GM19438 (cell line): ENCODE measurements at regions not wholly inside any gene's neighbourhood (a gene's known extent, or its start where the extent isn't known, plus 50 kb on each side); places are given as distances from the start of the nearest gene placed in this dataset.

ENCODE experiments used
- ATAC-seq: cut with Tn5 transposase; IDR thresholded peaks from one replicate; pipeline ENCODE4 v1.9.1; 2021; ENCODE audit warnings: low read depth; ENCODE audit not compliant: unreplicated experiment

DNA sequence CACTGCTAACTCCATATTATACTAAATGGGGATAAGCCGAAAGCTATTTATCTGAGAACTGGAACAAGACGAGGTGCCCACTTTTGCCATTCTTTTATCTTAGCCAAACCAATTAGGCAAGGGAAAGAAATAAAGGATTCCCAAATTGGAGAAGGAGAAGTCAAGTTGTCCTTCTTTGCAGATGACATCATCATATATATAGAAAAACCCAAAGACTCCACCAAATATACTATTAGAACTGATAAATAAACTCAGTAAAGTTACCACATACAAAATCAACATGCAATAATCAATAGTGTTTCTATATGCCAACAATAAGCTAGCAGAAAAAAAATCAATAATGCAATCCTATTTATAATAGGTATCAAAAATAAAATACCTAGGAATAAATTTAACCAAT, 570.3 kb upstream of the EPHA7 start:
- ATAC-seq: no peak

DNA sequence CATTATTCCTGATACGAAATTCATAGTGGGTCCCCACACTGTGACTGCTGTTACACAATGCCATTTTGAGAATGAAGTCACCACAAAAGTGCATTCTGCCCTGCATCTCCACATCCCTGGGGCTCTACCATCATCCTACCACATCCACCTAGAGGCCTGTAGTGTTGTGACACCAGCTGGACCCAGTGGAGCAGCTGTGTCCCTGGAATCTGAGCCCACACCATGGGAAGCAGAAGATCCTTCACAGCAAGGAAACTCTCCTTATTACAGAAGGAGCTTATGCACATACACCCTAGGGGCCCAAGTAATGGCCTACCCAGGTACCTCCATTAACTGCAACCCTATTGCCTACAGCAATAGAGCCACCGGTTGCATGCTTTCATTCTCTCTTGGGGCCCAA, 566.6 kb upstream of the EPHA7 start:
- ATAC-seq: no peak

DNA sequence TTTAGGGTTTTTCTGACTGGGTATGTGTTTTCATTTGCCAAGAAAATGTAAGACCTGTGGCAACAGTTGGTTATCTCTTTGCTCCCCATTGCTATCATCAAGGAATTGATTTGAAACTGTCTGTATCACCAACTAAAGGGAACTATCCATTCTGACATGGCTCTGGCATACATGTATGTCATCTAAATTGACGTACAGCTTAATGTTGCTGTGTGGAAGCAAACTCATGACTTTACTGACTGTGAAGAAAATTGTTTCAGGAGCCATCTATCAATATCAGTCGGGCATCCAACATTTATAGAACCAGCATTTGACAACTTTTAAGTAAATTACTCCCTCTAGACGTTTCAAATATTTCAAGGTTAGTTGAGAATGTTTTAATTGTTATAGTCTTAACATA, 555.8 kb upstream of the EPHA7 start:
- no peak for ATAC-seq

DNA sequence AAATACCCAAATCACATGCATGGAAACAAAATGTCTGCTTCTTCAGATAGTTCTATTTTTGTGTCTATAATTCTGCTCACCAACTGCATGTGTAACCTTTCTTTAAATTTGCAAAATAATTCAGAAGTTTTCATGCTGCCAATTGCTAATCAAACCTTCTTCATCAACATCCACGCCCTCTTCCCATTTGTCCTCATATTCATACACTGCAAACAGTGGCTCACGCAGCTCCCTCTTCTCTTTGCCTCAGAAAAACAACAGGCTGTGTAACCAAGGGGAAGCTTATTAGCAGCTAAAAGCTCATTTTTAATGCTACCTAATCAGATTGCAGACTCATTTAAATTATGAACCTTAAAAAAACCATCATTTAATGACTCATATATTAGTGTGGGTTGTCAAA, 555.0 kb upstream of the EPHA7 start:
- no peak for ATAC-seq

DNA sequence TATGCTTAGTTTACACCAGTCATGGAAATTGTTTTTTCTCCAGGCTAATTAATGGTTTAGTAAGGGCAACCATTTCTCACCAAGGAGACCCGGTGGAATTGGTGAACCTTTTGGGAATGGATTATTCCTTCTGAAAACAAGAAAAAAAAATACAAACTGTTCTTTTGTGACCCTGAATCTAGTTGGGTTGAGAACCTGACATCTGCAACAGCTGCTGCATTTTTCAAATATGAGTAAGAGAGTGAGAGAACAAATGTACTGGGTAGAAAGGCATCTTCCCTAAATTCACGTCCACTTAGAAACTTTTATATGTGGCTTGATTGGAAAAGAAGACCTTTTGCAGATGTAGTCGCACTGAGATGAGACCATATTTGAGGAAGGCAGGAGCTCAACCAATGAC, 553.4 kb upstream of the EPHA7 start:
- no peak for ATAC-seq

DNA sequence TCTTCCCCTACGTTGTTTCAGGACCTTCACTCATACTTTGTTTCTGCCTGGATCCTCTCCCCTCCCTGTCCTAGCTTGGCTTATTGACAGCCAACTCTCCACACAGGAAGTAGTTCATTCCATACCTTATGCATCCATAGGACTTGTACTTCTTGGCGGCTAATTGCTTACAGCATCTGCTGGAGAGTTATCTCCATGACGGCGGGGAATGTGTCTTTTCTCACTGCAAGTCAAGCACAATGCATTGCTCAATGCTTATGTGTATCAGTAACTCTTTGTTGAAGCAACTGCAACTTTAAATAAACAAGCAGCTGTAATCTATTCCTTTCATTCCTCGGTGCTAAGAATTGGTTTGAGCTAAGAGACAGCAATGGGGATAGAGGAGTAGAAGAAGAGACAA, 551.3 kb upstream of the EPHA7 start:
- ATAC-seq: no peak

DNA sequence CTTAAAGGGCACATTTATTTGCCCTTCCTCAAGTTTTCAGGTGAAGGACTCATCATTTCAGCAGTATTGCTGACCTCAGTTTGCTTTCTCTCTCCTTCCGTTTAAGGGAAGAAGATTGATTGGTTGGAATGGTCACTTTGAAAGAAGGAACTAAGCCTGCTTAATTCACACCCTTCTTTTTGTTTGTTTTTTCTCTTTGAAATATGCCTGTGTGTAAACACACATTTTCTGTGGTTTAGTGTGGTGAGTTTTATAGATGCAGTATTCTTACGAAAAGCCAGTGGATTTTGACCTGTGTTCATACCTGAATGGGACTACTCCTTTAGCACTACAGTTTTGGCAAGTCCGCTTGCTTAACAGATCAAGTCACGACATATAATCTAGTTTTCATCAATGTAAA, 548.8 kb upstream of the EPHA7 start:
- no peak for ATAC-seq

DNA sequence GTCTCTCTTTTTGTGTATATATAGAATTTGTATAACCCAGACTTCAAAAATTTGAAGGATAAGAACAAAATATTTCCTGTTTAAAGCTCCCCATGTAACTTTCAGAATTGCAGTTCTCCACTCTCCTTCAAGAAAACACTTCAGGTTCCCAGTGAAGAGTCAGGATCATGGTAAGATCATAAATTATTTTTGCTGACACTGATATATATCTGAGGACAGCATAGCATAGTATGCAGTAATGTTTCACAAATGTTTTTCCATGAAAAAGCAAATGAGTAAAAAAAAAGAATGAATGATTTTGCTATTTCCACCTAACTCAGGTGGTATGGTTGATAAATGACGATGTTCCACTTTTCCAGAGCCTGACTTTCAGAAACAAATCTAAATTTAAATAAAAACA, 545.6 kb upstream of the EPHA7 start:
- no peak for ATAC-seq

DNA sequence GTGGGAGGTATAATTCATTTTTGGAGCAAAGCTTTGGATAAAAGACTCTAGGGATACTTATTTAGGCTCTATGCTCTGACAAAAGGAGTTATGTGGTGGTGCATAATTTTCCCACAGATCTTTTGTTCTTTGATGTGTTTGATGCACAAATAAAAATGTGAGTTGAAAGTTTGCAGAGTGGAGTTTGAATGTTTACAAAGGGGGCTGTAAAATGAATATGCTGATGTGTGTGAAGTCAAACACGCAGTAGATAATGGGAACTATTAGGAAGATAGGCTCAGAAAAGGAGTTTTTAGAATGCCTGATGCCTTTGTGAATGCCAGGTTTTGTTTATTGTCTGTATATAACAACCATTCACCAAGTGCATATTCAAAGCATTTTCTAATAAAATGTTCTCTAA, 545.0 kb upstream of the EPHA7 start:
- ATAC-seq: no peak

DNA sequence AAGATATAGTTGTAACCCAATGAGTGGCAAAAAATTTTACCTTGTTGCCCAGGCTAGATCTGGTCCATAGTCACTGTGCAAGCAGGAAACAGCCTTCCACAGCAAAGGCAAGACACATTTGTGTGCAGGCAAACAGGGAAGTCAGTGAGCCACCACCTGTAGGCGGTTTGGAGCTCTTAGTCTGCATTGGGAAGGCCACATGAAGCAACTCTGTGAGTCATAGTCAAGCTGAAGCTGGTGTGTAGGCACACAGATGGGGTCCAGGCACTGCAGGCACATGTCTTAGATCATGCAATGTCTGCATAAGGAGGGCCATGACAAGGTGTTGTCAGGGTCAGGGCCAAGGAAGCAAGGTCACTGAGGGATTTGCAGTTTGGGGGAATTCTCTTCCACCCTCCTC, 543.2 kb upstream of the EPHA7 start:
- no peak for ATAC-seq

DNA sequence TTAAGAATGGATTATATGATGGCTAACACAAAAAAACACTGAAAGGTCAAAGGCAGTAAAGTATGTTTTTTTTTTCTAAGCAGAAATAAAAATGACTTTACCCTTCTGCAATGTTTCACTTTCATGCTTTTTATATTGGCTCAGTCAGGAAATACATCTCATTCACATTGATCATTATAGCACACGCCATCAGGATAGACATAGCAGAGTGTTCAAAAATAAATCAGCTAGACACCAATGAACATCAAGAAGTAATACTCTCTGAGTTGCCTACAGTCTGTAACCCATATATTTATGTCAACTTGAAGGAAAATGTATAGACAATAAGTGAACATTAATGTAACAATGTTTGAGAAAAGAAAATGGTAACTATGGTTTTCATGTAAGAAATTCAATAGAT, 535.2 kb upstream of the EPHA7 start:
- ATAC-seq: no peak

DNA sequence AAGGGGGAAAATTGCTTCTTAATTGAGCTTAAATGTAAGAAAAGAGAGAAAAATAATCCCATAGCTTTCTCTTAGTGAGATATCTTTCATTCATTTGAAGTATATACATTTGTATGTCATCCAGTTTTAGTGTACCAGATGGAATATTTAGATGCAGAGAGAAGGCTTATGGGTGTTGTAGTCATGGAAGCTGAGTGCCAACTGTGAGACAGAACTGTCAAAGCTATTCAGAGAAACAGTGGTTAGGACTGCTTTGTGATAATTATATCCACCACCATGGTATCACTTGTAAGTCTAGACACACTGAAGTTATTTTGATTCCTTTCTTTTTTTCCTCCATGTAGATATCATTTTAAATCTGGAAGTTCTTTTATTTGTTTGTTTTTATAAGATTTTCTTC, 524.3 kb upstream of the EPHA7 start:
- ATAC-seq: no peak

DNA sequence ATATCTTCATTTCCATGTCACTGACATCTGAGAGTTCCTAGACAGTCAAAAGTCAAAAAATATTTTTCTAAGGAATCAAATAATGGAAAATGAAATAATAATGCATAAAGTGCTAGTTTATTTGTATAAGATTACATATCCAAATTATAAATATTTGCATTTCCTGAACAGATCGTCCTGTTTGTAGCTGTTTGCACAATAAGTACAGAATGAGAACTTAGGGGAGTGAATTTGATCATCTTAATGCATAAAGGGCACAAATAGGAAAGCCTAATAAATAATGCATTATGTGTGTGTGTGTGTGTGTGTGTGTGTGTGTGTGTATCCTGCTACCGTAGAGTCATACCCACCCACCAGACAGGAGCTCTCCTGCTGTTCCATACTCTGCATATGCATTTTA, 521.0 kb upstream of the EPHA7 start:
- no peak for ATAC-seq

DNA sequence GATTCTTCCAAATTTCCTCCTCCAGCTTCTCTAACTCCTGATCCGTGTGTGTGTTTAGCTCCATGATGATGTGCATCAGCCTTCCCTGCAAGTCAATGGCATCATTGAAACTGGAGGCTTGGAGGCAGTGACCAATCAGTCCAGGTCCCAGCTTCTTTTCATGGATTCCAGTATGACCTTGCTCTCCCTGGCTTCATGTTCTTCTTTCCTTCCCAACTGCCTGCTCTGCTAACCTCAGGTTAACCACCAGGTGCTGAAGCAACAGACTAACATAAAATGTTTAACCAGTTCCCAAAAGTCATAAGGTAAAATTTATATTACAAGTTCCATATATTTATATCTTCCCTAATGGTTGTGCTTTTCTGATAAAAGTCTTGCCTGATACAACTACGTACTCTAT, 512.8 kb upstream of the EPHA7 start:
- ATAC-seq: no peak

DNA sequence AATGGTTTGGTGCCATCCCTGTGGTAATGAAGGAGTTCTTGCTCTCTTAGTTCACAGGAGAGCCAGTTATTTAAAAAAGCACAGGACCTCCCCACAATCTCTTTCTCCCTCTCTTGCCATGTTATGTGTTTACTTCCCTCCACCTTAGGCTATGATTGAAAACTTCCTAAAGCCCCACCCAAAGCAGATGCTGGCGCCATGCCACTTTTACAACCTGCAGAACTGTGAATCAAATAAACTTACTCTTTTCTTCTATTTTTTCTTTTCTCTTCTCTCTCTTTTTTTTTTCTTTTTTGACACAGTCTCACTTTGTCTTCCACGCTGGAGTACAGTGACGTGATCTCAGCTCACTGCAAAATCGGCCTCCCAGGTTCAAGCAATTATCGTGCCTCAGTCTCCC, 508.4 kb upstream of the EPHA7 start:
- no peak for ATAC-seq

DNA sequence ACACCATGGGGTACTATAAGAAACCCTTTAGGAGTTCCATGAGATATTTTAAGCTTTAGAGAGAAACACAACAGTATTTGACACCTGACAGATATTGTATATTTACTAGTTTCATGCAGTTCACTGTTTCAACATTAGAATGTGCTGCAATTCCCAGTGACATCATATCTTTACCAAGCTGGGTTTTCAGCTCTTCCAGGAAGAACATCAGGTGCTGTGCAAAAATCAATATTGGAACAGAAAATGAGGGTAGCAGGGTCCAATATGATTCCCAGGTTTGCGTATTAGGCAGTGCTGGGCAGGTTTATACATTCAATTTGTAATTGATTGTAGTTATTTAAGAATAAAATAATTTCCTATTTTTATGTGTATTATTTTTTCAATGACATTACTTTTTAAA, 500.0 kb upstream of the EPHA7 start:
- no peak for ATAC-seq

DNA sequence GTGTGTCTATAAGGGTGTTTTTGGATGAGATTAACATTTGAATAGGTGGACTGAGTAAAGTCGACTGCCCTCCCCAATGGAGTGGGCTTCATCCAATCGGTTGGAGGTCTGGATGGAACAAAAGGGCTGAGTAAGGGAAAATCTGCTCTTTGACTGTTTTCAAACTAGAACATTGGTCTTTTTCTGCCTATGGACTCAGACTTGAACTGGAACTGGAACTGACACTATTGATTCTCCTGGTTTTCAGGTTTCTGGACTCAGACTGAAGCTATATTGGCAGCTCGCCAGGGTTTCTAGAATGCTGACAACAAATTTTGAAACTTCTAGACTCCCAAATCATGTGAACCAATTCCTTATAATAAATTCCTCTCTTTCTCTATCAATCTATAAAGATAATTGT, 498.9 kb upstream of the EPHA7 start:
- ATAC-seq: no peak

DNA sequence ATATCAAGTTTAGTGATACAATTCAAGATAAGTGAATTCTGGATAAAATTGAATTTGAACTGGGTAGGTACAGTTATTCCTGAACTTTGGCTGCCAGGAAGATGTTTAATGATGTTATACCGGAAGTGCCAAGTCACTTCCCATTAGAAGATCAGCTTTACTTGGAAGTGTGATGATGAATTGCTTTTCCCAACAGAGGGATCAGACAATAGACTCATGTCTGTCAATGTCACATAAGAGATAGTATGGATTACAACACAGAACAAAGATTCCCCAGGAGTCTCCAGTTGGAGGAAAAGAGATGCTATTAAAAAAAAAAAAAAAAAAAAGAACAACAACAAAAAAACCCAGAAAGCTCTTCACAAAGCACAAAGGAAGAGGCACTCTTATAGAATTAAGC, 497.9 kb upstream of the EPHA7 start:
- ATAC-seq: no peak

DNA sequence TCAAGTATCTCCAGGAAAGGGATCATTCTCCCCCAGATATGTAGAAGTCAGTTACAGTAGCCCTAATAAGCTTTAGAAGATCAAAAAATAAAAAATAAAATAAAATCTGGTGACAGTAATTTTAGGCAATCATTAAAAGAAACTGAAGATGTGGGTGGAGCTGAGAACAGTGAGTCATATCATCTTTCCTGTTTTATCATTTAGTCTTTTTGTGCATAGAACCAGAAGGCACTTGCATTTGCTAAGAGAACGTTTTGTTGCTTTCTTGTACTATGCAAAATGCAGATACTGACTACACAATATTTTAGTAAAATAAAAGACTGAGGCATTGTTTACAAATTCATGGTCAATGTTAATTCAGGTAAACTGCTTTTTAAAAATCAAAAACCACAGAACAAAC, 497.4 kb upstream of the EPHA7 start:
- ATAC-seq: no peak

DNA sequence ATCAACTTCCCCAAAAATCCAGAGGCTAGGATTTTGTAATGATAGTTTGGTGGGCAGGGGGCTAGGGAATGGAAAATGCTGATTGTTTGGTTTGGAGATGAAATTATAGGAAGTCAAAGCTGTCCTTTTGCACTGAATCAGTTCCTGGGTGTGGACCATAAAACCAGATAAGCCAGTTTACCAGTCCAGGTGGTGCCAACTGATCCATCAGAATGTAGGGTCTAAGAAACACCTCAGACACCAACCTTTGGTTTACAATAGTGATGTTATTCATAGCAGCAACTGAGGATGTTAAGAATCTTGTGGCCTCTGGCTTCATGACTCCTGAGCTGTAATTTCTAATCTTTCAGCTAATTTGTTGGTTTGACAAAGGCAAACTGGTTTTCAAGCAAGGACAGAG, 496.6 kb upstream of the EPHA7 start:
- ATAC-seq: no peak

DNA sequence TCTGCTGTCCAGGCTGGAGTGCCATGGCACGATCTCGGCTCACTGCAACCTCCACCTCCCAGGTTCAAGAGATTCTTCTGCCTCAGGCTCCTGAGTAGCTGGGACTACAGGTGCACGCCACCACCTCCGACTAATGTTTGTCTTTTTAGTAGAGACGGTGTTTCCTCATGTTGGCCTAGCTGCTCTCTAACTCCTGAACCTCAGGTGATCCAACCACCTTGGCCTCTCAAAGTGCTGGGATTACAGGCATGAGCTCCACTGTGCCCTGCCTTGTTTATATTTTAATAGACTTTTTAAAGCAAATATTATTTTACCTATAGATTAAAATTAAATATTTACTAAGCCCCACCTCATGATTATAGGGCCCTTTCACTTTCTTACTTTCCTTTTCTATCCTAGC, 483.2 kb upstream of the EPHA7 start:
- no peak for ATAC-seq

DNA sequence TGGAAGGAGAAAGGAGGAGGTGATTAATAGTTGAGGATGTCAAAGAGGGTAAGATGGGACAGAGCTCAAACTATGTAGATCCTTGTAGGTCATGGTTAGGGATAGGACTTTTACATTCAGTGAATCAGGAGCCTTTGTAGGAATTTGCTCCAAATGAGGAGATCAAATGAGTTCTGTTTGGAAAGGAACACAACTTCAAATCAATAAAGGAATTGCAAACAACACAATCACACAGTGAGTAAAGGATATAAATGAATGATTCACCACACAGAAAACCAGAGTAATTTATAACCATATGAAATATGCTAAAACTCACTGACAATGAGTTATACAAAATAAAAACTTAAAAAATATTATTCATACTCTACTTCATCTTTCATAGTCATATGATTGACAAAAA, 480.8 kb upstream of the EPHA7 start:
- no peak for ATAC-seq

DNA sequence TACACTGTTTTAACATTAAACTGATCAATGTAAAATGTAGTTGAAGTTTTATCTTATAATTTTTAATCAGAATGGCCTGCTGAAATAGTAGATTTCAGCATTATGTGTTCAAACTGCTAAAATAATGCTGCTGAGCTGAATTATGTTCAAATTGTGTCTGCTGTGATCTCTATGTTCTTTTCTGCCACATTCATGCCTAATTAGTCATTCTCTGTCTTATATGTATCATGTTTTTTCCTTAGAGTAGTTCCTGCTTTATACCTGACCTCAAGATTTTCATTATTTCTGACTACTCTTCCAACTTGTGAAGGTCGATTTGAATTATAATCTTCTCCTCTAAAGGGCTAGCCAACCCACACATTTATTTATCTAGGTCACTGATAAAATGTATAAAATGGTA, 476.7 kb upstream of the EPHA7 start:
- no peak for ATAC-seq

DNA sequence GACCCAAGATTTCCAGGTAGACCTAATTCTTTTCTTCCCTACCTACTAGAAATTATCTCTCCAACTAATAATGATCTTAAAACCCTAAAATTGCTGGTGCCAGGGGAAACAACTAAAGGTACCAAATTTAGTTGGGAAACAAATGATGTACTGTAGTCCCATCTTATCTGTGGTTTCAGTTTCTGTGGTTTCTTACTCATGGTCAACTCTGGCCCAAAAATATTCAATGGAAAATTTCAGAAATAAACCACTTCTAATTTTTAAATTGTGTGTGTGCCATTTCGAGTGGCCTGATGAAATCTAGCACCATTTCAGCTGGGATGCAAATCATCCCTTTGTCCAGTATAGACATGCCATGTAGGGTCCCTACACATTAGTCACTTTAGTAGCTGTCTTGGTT, 475.2 kb upstream of the EPHA7 start:
- ATAC-seq: no peak
